NCI-H510A (cell line): ENCODE measurements at regions not wholly inside any gene's neighbourhood (a gene's known extent, or its start where the extent isn't known, plus 50 kb on each side); places are given as distances from the start of the nearest gene placed in this dataset.
A peak's percentile ranks its signal among the peaks of the same experiment; 100 is the strongest.
"Not testable (repeated sequence)": the region's sequence is repeated elsewhere in the genome, so short reads cannot be mapped to it uniquely, and the experiment has no call there.

Experiments
- DNase-seq: peaks from one replicate; lab custom pipeline; 2025; lab: John Stamatoyannopoulos, UW

- DNase-seq: no peak
Observed at GRCh38 chr3:18625085-18625484, 199.9 kb upstream of the SATB1 start.

- no peak for DNase-seq
Observed at GRCh38 chr3:18623220-18623619, 198.1 kb upstream of the SATB1 start.

GRCh38 chr3:18618723-18619122 lies 193.6 kb upstream of the SATB1 start:
- no peak for DNase-seq

- no peak for DNase-seq
Observed at GRCh38 chr3:18611991-18612390, 186.9 kb upstream of the SATB1 start.

GRCh38 chr3:18609187-18609586 lies 184.0 kb upstream of the SATB1 start:
- no peak for DNase-seq

GRCh38 chr3:18597919-18598318 lies 172.8 kb upstream of the SATB1 start:
- DNase-seq: no peak

- no peak for DNase-seq
Observed at GRCh38 chr3:18593231-18593630, 168.1 kb upstream of the SATB1 start.

- DNase-seq: no peak
Observed at GRCh38 chr3:18591120-18591519, 166.0 kb upstream of the SATB1 start.

- DNase-seq: no peak
Observed at GRCh38 chr3:18586076-18586475, 160.9 kb upstream of the SATB1 start.

GRCh38 chr3:18585004-18585968 lies 160.1 kb upstream of the SATB1 start:
- DNase-seq: no peak

GRCh38 chr3:18580268-18580667 lies 155.1 kb upstream of the SATB1 start:
- DNase-seq: peak; percentile 40

GRCh38 chr3:18579661-18580060 lies 154.5 kb upstream of the SATB1 start:
- no peak for DNase-seq

- DNase-seq: no peak
Observed at GRCh38 chr3:18575573-18575972, 150.4 kb upstream of the SATB1 start.

GRCh38 chr3:18572809-18573208 lies 147.7 kb upstream of the SATB1 start:
- no peak for DNase-seq

GRCh38 chr3:18567293-18567692 lies 142.2 kb upstream of the SATB1 start:
- DNase-seq: no peak

GRCh38 chr3:18562364-18563154 lies 137.4 kb upstream of the SATB1 start:
- DNase-seq: no peak

GRCh38 chr3:18559331-18559842 lies 134.2 kb upstream of the SATB1 start:
- DNase-seq: peak; percentile 39

- DNase-seq: no peak
Observed at GRCh38 chr3:18558507-18558906, 133.4 kb upstream of the SATB1 start.

- DNase-seq: no peak
Observed at GRCh38 chr3:18557216-18557615, 132.1 kb upstream of the SATB1 start.

GRCh38 chr3:18556503-18557135 lies 131.5 kb upstream of the SATB1 start:
- DNase-seq: no peak

- DNase-seq: no peak
Observed at GRCh38 chr3:18556001-18556408, 130.9 kb upstream of the SATB1 start.

GRCh38 chr3:18552579-18553105 lies 127.5 kb upstream of the SATB1 start:
- not testable (repeated sequence) for DNase-seq
